Epithelial cell of esophagus (primary cell): ENCODE measurements at regions not wholly inside any gene's neighbourhood (a gene's known extent, or its start where the extent isn't known, plus 50 kb on each side); places are given as distances from the start of the nearest gene placed in this dataset.

Experiments
- DNase-seq: peaks from one replicate; pipeline ENCODE4 v3.0.0; 2010; ENCODE audit warnings: low read depth
- H3K4me3 ChIP-seq: 2 replicates; pipeline ENCODE4 v1.5.1; 2011; ENCODE audit warnings: mild to moderate bottlenecking, low read length, control low read depth
- TF ChIP-seq, protein P1 (sequence below): IDR thresholded peaks from 2 replicates; pipeline ENCODE4 v1.5.1; 2011; ENCODE audit warnings: low read depth, mild to moderate bottlenecking, low read length, control low read depth, inconsistent platforms; ENCODE audit not compliant: insufficient read depth; ENCODE audit errors: missing control alignments

DNA sequence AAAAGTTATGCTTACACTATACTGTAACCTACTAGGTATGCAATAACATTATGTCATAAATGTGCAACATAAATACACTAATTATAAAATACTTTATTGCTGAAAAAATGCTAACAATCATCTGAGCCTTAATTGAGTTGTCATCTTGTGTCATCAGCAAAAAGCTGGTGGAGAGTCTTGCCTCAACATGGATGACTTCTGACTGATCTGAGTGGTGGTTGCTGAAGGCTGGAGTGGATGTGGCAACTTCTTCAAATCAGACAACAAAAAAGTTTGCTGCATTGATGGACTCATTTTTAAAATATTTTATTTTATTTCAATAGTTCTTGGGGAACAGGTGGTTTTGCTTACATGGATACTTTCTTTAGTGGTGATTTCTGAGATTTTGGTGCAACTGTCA, 93.9 kb upstream of the AMN1 start:
- H3K4me3 ChIP-seq = no peak overlapping the region
- TF ChIP-seq, protein P1, sequence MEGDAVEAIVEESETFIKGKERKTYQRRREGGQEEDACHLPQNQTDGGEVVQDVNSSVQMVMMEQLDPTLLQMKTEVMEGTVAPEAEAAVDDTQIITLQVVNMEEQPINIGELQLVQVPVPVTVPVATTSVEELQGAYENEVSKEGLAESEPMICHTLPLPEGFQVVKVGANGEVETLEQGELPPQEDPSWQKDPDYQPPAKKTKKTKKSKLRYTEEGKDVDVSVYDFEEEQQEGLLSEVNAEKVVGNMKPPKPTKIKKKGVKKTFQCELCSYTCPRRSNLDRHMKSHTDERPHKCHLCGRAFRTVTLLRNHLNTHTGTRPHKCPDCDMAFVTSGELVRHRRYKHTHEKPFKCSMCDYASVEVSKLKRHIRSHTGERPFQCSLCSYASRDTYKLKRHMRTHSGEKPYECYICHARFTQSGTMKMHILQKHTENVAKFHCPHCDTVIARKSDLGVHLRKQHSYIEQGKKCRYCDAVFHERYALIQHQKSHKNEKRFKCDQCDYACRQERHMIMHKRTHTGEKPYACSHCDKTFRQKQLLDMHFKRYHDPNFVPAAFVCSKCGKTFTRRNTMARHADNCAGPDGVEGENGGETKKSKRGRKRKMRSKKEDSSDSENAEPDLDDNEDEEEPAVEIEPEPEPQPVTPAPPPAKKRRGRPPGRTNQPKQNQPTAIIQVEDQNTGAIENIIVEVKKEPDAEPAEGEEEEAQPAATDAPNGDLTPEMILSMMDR = no peak
- DNase-seq = peak; percentile 8

DNA sequence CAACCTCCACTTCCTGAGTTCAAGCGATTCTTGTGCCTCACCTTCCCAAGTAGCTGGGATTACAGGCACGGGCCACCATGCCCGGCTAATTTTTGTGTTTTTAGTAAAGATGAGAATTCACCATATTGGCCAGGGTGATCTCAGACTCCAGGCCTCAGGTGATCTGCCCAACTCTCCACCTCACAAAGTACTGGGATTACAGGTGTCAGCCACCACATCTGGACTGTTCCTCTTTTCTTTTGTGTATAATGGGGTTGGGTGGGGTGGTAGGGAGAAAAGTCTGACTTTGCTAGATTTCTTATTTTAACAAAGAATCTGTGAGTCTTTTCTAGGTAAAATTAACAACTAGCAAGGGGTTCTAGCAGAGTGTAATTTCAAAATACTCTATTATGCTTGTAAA, 92.7 kb upstream of the AMN1 start:
- no peak for DNase-seq
- no peak overlapping the region for H3K4me3 ChIP-seq
- TF ChIP-seq, protein P1 = no peak

DNA sequence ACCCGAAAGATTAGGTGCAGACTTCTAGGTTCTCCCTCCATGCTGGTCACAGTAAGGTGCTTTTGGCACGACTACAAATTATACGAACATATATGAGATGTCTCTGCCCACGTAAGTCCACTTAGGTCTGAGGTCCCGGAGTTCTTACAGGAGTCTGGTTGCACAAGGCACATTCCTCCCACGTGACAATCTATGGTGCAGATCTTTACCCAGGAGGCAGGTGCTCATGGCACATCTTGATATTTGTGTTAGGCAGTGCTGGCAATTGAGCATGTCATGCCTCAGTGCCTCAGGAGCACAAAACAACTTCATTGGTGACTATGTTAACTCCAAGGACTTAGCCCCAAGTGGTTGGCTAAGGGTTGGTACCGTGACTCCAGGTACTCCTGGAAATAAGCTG, 92.0 kb upstream of the AMN1 start:
- DNase-seq = no peak
- TF ChIP-seq, protein P1 = no peak
- H3K4me3 ChIP-seq = no peak overlapping the region

DNA sequence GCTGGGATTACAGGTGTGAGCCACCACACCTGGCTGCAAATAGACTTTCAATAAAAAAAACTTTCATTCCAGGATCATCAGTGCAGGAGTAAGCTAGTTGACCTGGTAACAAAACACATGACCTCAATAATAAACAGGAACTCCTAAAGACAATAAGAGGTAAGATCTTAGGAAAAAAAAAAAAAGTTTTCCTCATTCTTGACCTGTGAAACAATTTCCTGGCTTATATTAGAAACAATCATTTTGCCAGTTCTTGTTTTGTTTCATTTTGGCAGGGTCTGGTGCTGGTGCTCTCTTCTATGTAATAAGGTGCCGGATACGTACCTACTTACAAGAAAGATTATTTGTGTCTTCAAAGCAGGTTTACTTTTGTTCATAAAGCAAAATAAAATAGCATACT, 90.6 kb upstream of the AMN1 start:
- H3K4me3 ChIP-seq = no peak overlapping the region
- TF ChIP-seq, protein P1 = no peak
- DNase-seq = peak; percentile 19

DNA sequence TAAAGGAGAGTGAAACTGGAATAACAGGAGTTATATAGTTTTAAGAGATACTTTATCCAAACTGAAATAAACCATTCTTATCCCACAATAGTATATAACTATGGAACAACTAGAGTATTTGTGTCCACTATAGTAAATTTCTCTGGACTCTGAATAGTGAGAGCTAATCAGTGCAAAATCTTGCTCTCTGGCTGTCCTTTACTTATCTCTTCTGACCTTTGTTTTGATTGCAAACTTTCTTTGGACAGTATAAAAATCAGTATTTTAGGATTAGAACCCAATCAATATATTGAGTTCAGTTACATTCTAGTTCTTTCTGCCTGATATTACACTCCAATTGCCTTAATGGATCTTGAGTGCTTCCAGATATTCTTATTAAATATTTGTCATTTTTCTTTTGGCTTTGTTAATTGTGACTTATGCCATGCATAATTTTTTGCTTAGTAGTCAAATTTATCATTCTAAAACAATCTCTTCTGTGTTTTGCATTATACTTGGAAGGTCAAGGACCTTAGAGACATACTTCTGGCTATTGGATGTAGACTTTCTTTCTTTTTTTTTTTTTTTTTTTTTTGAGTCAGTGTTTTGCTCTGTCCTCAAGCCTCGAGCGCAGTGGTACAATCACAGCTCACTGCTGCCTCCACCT, 89.9 kb upstream of the AMN1 start:
- no peak overlapping the region for H3K4me3 ChIP-seq
- no peak for DNase-seq
- TF ChIP-seq, protein P1 = no peak

DNA sequence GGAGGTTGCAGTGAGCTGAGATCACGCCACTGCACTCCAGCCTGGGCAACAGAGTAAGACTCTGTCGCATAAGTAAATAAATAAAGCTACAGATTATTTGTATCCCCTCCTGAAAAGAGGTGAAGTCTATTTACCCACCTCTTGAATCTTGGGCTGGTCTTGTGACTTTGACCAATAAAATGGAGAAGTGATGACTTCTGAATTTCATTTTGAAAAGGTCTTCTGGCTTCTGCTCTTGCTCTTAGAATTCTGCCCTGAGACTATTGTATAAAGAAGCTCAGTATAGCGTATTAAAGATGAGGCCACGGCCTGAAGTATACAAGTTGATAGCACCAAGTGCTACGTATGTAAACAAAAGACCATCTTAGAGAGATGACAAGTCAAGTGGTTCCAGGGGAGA, 88.3 kb upstream of the AMN1 start:
- DNase-seq = no peak
- no peak overlapping the region for H3K4me3 ChIP-seq
- TF ChIP-seq, protein P1 = no peak

DNA sequence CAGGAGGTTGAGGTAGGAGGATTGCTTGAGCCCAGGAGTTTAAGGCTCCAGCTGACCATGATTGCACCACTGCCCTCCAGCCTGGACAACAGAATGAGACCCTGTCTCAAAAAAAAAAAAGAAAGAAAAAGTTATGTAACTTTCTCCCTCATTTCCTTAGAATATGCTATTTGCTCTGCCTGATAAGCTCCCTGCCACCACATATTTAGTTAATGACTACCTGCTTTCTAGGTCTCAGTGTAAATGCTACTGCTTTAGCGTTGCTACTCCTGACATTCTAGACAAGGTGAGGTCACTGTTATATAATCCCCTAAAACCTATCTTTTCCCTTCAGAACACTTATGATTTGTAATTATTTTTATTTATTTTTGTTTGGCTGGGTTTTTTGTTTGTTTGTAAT, 86.3 kb upstream of the AMN1 start:
- TF ChIP-seq, protein P1 = no peak
- no peak overlapping the region for H3K4me3 ChIP-seq
- DNase-seq = no peak
